ENCODE measurements at regions not wholly inside any gene's neighbourhood (a gene's known extent, or its start where the extent isn't known, plus 50 kb on each side); places are given as distances from the start of the nearest gene placed in this dataset.

DNA sequence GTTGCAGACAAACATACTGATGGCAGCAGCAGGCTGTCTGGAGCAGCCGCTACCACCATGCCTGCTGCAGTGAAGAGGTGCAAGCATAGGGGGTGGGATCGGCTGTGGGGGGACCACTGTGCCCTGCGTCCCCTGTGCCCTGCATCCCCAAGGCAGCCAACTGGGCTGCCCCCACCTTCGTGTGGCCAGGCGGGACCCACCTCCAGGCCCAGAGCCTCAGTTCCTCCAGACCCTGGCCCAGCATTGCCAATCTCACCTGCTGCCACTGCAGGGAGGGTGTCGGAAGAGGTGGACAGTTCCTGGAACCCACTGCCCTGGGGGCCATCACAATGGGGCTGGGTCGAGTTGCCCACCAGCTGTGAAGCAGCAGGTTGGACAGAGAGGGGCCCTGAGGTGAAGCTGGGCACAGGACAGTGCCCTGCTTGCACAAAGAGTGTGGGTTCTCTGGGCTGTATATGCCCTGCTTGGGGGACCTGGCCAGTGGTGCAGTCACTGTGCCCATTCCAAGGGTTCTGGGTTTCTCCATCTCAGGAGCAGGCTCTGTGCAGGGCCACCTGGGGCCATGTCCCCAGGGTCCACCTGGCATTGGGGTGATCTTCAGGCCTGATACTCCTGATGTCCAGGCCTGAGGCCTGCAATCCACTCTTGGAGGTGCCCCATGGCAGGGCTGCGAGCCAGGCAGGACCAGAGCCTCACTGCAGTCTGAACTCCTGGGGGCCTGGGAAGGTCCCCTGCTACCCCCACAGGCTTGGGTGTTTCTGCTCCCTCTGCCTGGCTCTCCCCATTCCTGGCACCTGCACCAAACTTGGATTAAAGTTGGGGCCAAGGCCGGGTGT is 261.4 kb upstream of the NRIP1 start:
- H3K27ac ChIP-seq (replicated peaks) = no peak overlapping the region
- no peak overlapping the region for H3K4me3 ChIP-seq (replicated peaks; ENCODE audit: insufficient read depth, low read length)
- no peak for DNase-seq (ENCODE audit: low read depth in 1 of 2, low spot score in 1 of 2)
- no peaks in the 10 kb centered on the region for H3K27me3 ChIP-seq (ENCODE audit: insufficient read depth, poor library complexity, severe bottlenecking)
- TF ChIP-seq REST (IDR thresholded peaks at IDR 0.05; ENCODE audit: insufficient replicate concordance, low read depth) (no peak), CTCF (IDR thresholded peaks at IDR 0.05; ENCODE audit: insufficient read depth, low read length) (no peak), POLR2AphosphoS5 (IDR thresholded peaks at IDR 0.05; ENCODE audit: low read depth) (no peak), GABPA (IDR thresholded peaks at IDR 0.05; ENCODE audit: low read depth) (no peak), SPI1 (IDR thresholded peaks at IDR 0.05; ENCODE audit: borderline replicate concordance, low read depth) (no peak)

DNA sequence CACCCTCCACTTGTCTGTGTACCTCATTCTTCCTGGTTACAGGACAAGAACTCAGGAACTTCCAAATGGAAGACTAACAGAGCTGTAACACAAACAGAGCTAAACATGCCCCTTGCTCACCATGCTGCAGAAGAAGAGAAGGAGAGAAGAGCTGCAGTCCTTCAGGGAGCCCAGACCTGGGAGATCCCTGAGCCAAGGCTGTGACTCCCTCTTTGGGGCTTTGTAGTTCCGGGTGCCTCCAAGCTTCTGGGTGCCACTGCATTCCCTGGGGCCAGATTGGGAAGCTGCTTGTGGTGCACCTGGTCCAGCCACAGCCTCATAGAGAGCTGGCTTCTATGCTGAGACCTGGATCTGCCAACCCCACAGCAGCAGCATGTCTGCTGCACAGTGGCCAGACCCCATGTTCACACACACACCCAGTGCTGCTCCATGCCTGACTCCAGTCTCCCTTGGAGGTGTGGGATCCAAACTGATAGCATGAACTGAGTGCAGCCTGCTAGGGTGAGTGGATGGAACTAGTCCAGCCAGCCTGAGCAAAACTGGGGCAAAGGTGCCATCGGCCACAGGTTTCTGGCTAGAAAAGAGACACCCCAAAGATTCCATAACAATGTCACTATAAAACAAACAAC is 263.0 kb upstream of the NRIP1 start:
- Histone ChIP-seq H3K27ac (replicated peaks) (no peak overlapping the region), H3K4me3 (replicated peaks; ENCODE audit: insufficient read depth, low read length) (no peak overlapping the region), H3K27me3 (ENCODE audit: insufficient read depth, poor library complexity, severe bottlenecking) (no peaks in the 10 kb centered on the region)
- TF ChIP-seq GABPA (IDR thresholded peaks at IDR 0.05; ENCODE audit: low read depth) (no peak), REST (IDR thresholded peaks at IDR 0.05; ENCODE audit: insufficient replicate concordance, low read depth) (no peak), CTCF (IDR thresholded peaks at IDR 0.05; ENCODE audit: insufficient read depth, low read length) (no peak), SPI1 (IDR thresholded peaks at IDR 0.05; ENCODE audit: borderline replicate concordance, low read depth) (no peak), POLR2AphosphoS5 (IDR thresholded peaks at IDR 0.05; ENCODE audit: low read depth) (no peak)
- DNase-seq (ENCODE audit: low read depth in 1 of 2, low spot score in 1 of 2) = no peak

DNA sequence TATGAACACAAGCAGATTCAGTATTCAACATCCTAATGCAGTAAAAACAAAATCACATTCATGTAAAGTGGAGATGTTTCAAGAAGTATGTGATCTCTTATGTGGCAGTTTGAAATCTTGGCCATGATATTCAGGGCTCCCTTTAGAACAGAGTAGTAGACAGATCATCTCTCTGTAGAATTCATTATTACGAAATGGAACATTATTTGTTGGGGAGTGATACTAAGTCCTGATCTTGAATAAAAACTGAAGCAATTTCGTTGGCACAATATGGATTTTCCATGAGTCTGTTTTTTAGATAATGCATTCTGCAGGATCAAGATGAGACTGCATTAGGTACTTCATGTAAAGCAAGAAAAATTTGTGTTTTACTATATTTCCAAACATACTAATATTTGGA is 264.4 kb upstream of the NRIP1 start:
- Histone ChIP-seq H3K27me3 (ENCODE audit: insufficient read depth, poor library complexity, severe bottlenecking) (no peaks in the 10 kb centered on the region), H3K27ac (replicated peaks) (no peak overlapping the region), H3K4me3 (replicated peaks; ENCODE audit: insufficient read depth, low read length) (no peak overlapping the region)
- DNase-seq (ENCODE audit: low read depth in 1 of 2, low spot score in 1 of 2) = no peak
- no peak for TF ChIP-seq POLR2AphosphoS5 (IDR thresholded peaks at IDR 0.05; ENCODE audit: low read depth)
- no peak for TF ChIP-seq CTCF (IDR thresholded peaks at IDR 0.05; ENCODE audit: insufficient read depth, low read length)
- TF ChIP-seq GABPA (IDR thresholded peaks at IDR 0.05; ENCODE audit: low read depth) = no peak
- no peak for TF ChIP-seq SPI1 (IDR thresholded peaks at IDR 0.05; ENCODE audit: borderline replicate concordance, low read depth)
- TF ChIP-seq REST (IDR thresholded peaks at IDR 0.05; ENCODE audit: insufficient replicate concordance, low read depth) = no peak
